Thyroid gland (tissue), 4 donors: ENCODE measurements at regions not wholly inside any gene's neighbourhood (a gene's known extent, or its start where the extent isn't known, plus 50 kb on each side); places are given as distances from the start of the nearest gene placed in this dataset.

Experiments used
- POLR2A ChIP-seq, 2 donors: fragments of 450-650 bp; IDR thresholded peaks; one replicate each; pipeline ENCODE4 v1.6.1; 2017; ENCODE audit warnings: antibody characterized with exemption in 2 of 2, mild to moderate bottlenecking in 2 of 2, moderate library complexity in 1 of 2
- TF ChIP-seq, protein P1 (sequence below), 6 experiments: fragments of 200-600 bp in 3 of 6; fragments of 450-650 bp in 3 of 6; sonication (generic) in 3 of 6; IDR thresholded peaks; one replicate each; pipeline ENCODE4 v1.5.1; 2016 to 2019; ENCODE audit warnings: antibody characterized with exemption in 6 of 6, mild to moderate bottlenecking in 2 of 6, inconsistent platforms in 1 of 6, moderate library complexity in 1 of 6

DNA sequence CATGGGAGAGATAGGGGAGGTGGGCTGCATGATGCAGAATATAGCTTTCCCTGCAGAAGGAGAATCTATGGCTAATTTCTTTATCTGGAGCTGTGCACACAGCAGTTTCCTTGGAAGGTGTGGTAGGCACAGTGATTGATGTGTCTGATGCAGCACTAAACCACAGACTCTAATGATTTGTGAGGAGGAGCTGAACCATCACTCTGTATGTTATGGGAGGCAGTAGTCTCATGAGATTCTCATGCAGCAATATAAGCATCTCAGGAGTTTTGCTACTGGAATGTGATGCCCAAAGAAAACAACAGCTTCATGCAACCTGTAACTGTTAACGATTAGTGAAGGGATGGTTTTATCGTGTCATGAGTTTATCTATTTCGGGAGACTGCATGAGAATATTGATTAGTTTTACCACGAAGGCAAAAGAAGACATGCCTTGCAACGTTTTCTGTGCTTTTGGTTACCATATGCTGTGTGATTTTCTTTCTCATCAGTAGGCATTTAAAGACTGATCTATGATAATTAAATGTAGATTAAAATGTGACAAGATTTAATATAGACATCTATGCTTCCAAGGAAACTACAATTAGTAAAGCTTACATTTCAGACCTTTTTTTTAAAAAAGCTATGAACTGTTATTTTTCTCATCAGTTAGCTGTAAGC, 286.8 kb downstream of the ARL6IP6 start:
- TF ChIP-seq, protein P1, sequence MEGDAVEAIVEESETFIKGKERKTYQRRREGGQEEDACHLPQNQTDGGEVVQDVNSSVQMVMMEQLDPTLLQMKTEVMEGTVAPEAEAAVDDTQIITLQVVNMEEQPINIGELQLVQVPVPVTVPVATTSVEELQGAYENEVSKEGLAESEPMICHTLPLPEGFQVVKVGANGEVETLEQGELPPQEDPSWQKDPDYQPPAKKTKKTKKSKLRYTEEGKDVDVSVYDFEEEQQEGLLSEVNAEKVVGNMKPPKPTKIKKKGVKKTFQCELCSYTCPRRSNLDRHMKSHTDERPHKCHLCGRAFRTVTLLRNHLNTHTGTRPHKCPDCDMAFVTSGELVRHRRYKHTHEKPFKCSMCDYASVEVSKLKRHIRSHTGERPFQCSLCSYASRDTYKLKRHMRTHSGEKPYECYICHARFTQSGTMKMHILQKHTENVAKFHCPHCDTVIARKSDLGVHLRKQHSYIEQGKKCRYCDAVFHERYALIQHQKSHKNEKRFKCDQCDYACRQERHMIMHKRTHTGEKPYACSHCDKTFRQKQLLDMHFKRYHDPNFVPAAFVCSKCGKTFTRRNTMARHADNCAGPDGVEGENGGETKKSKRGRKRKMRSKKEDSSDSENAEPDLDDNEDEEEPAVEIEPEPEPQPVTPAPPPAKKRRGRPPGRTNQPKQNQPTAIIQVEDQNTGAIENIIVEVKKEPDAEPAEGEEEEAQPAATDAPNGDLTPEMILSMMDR (IDR thresholded peaks at IDR 0.05) = no peak
- TF ChIP-seq POLR2A (IDR thresholded peaks at IDR 0.05) = no peak
